ENCODE measurements at regions not wholly inside any gene's neighbourhood (a gene's known extent, or its start where the extent isn't known, plus 50 kb on each side); places are given as distances from the start of the nearest gene placed in this dataset.

DNA sequence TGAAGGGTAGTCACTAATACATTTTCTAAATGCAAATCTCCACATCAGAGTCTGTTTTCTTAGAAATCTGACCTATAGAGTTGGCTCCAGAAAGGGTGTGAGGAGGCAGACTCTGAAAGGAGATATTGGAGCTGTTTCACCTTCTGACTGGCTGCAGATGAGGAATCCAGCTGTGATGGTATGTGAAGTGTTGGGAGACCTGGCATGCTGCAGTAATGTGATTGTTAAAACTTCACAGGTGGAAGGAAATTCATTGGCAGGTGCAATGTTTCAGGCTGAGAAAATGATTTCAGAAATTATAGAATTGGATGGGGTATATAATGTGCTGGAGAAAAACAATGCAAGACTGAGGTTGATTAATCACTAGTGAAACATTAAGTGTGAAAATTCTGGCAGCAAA lies 1134.0 kb upstream of the LRRN3 start:
- no peak for DNase-seq

DNA sequence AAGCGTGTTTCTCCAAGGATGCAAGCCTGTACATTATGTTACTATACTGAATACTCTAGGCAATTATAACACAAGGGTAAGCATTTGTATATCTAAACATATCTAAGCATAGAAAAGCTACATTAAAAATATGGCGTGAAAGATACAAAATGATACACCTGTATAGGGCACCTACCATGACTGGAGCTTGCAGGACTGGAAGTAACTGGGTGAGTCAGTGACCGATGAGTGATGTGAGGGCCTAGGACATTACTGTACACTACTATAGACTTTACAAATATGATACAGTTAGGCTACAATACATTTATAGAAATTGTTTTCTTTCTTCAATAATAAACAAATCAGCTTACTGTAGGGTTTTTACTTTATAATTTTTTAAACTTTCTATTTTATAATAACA lies 1127.2 kb upstream of the LRRN3 start:
- DNase-seq: no peak

DNA sequence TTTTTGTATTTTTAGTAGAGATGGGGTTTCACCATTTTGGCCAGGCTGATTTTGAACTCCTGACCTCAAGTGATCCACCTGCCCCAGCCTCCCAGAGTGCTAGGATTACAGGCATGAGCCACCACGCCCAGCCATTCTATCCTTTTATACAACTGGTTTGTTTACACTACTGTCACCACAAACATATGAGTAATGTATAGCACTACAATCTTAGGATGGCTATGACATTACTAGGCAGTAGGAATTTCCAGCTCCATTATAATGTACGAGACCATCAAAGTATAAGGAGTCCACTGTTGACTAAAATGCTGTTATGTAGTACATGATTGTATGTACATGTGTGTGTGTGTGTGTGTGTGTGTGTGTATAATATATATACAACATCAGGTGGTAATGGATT lies 1126.1 kb upstream of the LRRN3 start:
- DNase-seq: no peak

DNA sequence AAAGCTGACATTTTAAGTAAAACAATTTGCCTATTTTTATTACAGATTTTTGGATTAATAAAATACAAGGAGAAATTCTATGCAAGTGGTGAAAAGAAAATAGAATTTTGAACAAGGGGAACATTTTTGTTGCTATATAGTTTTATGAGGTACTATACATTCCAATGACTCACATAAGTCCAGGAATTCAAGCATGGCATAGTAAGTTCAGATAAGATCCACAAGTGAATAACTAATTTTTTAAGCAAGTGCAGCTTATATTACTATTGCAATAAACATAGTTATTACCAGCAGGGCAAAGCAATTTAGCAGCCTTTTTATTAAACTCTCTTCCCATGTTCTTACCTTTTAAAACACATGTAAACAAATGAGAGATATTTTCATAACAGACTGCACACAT lies 1123.5 kb upstream of the LRRN3 start:
- DNase-seq: no peak

DNA sequence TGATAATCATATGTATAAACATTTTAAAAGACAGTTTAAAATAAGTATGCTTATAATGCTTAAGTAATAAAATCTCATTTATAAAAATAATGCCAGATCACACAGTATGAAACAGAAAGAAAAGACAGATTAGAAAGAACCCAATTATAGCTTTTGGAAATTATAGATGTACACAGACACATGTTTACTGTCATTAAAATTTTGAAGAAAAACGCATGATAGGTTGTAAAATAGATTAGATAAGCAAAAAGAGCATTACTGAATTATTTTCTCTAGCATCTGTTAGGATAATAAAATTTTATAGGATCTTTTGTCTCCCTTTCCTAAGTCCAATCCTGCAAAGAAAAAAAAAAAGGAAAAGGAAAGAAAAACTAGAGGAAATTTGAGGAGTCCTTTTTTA lies 1107.3 kb upstream of the LRRN3 start:
- no peak for DNase-seq

DNA sequence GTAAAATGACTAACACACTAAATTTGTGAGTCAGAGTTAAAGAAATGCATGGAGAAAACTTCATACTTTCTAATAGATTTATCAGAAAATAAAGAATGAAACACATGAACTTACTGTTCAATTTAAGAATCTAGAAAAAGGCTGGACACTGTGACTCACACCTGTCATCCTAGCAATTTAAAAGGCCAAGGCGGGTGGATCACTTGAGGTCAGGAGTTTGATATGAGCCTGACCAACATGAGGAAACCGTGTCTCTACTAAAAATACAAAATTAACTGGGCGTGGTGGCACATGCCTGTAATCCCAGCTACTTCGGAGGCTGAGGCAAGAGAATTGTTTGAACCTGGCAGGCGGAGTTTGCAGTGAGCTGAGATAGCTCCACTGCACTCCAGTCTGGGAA lies 1106.2 kb upstream of the LRRN3 start:
- DNase-seq: no peak

DNA sequence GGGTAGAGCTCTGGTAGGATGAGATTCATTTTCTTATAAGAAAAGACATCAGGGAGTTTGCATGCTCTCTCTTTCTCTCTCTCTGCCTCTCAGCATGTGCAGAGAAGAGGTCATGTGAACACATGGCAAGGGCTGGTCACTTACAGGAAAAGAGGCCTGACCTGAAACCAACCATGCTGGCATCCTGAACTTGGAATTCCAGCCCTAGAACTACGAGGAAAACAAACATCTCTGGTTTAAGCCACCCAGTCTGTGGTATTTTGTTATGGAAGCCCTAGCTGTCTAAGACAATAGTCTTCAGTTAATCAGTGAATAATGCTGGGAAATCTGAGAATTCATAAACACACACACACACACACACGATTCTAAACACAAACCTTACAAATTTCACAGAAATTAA lies 1104.2 kb upstream of the LRRN3 start:
- no peak for DNase-seq

DNA sequence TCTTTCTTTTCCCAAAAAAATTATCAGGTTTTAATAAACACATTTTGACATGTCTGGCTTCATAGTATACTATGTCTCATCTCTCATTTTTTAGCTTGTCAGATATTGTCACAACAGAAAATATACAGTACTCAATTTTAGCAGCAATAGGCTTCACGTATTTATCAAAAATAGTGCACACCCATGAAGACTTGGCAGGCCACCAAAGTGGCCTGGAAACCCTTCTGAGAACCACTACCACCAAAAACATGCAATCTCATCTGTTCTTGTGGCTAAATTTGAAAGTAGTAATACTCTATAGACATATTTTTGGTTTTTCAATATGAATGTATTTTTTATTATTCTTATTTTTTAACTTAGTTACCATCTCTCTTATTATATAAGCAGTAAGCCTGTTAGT lies 1094.5 kb upstream of the LRRN3 start:
- DNase-seq: no peak

DNA sequence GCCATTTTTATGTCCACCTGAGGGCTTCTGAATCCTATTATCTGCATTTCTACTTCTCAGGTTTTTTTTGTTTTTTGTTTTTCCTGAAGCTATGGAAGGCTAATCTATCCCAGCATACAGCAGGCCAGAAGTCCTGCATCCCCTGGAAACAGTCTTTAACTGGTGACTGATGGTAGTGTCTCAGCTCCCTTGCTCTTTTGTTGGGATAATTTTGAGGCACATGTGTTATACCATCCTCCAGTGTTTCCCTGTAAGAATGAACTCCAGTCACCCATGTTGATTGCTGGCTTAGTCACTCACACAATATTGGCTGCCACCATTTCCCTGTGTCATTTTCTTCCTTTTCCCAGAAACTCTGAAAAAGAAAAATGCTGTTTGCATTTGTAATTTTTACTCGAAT lies 1094.0 kb upstream of the LRRN3 start:
- no peak for DNase-seq

DNA sequence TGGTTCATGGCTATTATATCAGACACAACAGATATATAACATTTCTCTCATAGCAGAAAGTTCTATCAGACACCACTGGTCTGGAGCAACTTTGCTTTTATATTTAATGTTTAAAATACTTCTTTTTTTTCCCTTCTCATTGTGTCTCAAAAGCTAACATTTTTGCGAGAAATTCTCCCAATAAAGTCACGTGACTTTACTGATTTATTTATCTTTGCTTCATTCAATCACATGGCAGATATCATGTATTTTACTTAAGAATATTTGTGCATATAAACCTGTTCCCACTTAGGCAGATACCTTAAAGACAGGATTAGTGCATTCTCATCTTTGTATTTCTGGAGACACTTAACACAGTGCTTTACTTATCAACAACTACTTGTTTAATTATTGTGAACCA lies 1093.1 kb upstream of the LRRN3 start:
- DNase-seq: no peak

DNA sequence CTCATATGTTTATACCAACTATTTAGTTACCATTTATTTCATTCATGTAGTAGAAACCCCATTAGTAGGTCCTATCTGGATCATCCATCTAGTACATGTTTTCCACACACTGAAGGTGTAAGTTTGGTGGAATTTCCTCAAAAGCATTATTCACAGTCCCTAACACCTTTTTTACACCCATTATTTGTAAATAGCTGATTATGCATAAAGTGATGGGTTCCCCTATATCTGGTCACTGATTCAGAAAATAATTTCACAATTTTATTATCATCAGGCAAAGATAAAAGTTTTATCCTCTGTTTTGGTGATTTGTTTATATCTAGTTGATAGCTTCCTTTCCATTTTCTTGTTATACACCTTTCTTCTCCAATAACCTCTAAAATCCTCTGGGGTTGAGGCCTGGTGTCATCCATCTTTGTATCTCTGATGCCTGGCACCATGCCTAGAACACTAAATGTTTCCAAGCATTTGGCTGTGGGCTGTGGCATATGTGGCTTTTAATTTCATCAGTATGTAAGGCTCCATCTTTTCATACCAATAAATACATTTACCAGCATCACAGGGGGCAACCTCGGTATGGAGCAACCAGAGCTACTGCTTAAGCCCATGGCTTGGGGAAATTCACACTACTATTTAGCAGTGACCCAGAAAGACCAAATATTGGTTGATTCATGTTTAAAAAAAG lies 1089.5 kb upstream of the LRRN3 start:
- no peak for DNase-seq

DNA sequence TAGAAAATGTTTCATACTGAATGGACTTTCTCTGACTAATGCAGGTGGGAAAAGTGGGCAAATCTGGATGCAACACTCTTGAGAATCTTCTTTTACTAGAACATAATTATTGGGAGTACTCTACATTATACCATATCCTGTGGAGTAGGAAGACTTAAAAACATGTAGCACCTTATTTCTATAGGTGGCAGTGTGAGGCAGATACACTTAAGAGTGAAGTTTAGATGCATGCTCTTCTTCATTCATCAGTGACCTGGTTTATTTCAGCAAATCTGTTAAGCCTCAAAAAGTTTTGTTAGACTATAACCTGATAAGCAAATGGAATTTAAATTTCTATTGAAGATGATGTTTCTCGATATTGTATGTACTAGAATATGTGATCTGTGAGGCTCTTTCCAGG lies 1087.1 kb upstream of the LRRN3 start:
- DNase-seq: no peak

DNA sequence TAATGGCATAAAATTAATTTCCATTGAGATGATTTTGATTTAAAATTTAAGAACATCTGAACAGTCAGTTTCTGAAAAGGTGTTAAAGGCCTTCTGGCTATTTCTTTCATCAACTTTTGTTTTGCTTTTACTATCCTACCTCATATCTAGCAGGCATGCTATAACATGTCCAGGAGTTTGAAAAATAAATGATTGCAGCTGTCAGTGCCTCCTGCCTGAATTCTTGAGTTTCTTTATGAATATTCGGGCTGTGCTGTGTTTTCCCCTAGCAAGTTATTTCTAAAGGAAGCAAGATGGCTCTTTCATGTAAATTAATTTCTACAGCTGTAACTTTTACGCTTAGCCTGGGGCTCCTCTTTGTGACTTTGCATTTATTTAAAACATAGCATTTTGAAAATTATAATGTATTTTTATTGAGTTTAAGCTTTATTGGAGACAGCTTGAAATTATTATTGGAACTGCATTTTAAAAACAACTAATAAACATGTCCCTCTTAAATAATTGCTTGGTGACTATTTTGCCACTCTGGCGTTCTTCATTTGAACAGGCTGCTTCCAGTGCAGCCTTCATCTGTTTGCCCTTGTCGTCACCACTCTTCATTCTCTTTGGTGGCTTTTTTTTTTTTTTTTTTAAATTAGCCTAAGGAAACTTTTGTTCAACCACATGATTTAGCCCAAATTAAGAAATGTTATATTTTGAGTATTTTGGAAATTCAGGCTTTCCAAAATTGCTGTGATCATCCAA lies 1083.4 kb upstream of the LRRN3 start:
- no peak for DNase-seq

DNA sequence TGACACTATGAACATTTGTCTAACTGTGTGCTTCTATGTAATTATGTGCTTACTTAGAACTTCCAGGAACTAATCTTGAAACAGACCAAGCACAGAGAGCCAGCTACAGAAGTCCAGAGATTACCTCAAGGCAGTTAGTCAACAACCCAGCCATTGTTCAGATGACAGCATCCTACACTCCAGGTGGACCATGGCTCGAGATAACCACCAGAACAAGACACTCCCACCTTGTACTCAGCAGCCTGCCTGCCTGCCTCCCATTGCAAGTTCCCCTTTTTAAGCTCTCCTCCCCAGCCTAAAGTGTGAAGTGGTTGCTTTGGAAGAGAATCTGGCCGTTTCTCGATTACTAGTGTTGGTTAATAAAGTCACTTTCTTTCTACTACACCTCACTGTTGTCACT lies 1080.6 kb upstream of the LRRN3 start:
- no peak for DNase-seq

DNA sequence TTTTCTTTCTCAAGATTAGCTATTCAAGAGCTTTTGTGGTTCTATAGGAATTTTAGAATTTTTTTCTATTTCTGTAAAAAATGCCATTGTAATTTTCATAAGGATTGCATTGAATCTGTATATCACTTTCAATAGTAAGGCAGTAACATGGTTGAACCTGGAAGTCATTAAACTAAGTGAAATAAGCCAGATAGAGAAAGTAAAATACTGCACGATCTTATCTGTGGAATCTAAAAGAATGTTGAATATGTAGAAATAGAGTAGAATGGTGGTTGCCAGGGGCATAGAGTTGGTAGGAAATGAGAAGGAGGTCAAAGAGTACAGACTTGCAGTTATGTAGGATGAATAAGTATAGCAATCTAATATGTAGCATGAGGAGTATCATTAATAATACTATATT lies 1073.5 kb upstream of the LRRN3 start:
- DNase-seq: no peak

DNA sequence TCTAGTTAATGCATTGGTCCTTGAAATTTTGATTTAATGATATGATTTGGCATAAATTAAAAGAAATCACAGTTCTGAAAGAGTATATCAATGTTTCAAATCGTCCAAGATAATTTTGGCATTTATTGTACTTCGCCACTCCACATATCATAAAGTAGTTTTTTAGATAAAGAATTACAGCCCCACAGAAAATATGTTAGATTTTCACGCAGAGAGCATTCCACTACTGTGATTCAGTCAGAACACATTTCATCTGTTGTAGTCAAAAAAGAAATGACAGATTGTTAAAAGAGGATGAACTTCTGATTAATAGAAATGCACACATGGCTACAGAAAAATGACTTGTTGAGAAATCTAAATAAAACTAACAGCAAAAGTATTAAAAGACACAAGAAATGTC lies 1063.5 kb upstream of the LRRN3 start:
- DNase-seq: no peak

DNA sequence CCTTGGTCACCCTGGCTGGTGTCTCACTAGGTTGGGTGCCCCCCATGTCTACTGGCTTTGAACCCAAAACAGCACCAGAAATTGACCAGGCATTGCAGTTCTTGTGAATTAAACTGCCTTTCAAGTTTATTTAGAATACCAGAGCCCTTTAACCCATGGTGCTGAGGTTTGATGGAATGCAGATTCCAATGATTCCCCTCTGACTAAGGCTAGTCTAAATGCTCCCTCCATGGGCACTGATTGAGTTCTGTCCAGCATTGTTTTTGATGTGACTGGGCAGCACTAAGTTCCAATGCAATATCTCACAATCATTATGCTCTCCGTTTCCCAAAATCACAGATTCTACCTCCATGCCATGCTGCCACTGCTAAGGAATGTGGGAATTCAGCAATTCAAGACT lies 1047.4 kb upstream of the LRRN3 start:
- no peak for DNase-seq

DNA sequence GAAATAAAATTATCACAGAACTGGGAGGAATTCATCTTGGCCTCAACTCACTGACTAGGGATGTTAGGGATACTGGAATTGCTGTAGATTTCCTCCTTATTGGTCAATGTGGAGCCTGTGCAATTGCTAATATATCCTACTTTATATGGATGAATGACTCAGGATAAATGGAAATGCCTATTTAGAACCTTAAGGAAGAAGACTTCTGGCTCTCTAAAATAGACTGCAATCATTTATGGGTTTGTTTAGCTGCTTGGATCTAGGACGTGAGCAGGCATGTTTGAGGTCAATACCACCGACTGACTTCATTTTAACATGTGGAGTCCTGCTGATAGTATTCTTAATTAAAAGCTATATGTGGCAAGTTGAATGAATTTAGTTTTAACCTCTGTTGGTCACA lies 1040.1 kb upstream of the LRRN3 start:
- no peak for DNase-seq

DNA sequence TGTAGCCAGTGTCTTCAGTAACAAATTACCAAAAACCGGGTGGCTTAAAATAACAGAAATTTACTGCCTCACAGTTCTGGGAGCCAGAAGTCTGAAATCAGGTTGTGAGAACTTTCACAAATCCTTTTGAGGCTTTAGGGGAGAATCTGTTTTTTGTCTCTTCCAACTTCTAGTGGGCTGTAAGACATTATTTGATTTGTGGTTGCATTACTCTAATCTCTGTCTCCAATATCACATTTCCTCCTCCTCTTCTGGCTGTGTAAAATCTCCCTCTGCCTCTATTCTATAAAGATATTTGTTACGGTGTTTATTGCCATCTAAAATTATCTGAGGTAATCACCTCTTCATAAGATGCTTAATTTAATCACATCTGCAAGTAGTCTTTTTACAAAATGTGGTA lies 1039.6 kb upstream of the LRRN3 start:
- no peak for DNase-seq

DNA sequence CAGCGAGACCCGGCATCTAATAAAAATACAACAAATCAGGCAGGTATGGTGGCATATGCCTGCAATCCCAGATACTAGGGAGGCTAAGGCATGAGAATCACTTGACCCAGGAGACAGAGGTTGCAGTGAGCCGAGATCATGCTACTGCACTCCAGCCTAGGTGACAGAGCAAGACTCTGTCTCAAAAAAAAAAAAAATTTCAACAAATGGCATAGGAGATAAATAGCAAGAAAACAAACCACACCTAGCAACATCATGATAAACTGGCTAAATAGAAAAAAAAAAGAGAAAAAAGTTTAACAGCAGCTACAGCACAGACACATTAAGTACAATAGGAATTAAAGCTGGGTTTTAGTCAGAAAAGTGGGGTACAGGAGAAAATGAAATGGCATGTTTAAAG lies 1034.6 kb upstream of the LRRN3 start:
- DNase-seq: no peak

DNA sequence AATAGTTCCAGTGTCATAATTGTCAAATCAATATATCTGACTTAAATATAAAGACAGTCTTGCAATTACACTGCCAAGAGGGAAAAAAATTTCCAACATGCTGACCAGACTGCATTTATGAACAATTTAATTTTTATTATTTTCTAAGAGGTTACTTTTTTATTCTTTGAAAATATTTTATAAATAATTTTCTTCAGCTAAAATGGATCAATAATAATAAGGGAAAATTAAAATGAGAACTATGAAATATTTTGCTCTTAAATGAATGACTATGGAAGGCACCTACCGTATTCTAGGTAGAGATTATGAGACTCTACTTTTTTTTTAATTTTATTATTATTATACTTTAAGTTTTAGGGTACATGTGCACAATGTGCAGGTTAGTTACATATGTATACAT lies 1032.5 kb upstream of the LRRN3 start:
- DNase-seq: no peak

DNA sequence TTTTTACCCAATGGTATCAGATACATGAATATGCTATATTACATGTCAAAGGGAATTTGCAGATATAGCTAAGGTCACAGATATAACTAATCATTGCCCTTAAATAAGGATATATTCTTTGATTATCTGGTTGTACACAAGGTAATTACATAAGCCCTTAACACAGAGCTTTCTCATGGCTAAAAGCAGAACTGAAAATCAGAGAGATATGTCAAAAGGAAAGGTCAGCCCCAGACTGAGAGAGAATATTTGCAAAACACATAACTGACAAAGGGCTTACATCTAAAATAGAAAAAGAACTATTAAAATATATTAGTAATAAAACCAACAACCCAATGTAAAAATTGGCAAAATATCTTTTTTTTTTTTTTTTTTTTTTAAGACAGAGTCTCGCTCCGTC lies 1029.5 kb upstream of the LRRN3 start:
- DNase-seq: no peak

DNA sequence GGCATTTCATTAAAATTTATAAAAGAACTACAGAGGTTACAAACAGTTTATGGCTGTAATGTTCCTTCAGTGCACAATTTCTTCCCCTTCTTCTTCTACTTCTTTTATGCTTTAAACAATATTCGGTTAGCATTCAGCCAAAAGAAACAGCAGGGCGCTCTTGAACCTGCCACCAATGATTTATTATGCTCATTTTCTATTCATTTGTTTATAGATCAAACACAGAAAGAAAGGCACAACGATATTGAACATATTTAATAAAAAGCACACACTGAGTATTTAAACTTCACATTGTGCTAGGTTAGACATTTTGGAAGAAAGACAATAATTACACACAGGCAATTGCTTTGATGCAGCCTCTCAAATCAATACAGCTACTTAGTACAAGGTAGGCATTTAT lies 1025.8 kb upstream of the LRRN3 start:
- DNase-seq: no peak

DNA sequence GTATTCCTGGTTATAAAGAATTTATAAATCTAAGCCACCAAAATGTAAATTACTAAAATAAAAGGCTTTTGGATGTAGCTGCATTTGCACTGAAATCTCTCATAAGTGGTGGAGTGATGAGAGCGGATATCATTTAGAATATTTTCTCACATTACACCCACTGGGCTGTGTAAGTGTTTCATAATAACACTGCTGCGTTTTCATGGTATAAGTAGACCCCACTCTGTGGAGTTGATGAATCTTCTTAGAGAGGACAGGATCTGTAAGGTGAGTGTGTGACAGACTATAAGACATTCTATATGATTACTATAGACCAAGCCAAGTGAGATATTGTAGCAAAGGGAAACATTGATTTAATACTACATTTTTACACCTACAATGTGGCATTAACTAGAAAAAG lies 1024.1 kb upstream of the LRRN3 start:
- no peak for DNase-seq

DNA sequence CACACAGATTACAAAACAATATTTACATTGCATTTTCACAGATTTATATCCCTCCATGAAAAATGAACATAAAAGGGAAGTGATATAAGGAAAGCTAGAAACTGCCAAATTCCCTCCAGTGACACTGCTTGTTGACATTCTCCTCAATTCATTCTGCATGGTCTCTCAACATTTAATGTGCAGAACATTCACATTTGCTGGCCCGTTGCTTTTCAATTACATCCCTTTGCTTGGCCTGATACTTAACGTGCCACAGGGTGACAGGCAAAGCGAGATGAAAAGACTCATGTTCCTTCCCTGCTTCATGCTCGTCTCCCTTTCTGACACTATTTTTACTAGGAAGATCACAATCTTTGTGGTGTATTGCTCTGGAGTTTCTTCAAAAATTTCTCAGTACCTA lies 1019.7 kb upstream of the LRRN3 start:
- no peak for DNase-seq

All from hematopoietic multipotent progenitor cell treated with erythropoietin and hydrocortisone succinate and interleukin-3 and kit ligand, for 4 days (in vitro differentiated cells).